ENCODE measurements at regions not wholly inside any gene's neighbourhood (a gene's known extent, or its start where the extent isn't known, plus 50 kb on each side); places are given as distances from the start of the nearest gene placed in this dataset.

DNA sequence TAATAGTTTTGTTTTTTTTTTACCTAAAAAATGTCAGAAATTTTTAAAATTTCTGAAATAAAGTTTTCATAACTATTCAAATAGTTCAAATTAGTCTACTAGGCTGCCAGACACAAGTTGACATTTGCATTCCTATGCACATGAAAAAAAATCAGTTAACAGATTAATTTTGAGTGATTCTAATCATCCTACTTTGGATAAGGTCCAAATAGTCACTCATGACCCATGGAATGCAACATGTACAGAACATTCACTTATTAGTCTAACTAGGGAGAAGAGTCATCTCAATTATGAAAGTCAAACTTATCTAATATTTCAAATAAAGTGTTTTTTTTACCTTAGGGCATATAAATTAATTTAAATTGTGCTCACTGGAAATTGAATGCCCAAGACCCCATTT is 390.2 kb downstream of the EPM2A start:
- no peak overlapping the region for H3K9ac ChIP-seq (ENCODE audit: low read depth in 1 of 2, low read length in 2 of 2)
- no peaks in the 10 kb centered on the region for H3K4me1 ChIP-seq (ENCODE audit: control insufficient read depth in 4 of 4, insufficient read depth in 4 of 4, low read length in 3 of 4)
- no peak overlapping the region for H3K27ac ChIP-seq (ENCODE audit: low read depth in 1 of 2, low read length in 2 of 2)
- TF ChIP-seq HNF4A (conservative IDR thresholded peaks at IDR 0.05): no peak
- no peak for DNase-seq (ENCODE audit: low spot score)
- H3K4me3 ChIP-seq (ENCODE audit: low read depth in 1 of 3, low read length in 3 of 3): no peak overlapping the region
- H3K36me3 ChIP-seq (ENCODE audit: control insufficient read depth in 4 of 4, insufficient read depth in 3 of 4, low read depth in 1 of 4, low read length in 3 of 4): no peaks in the 10 kb centered on the region
- no peaks in the 10 kb centered on the region for H3K9me3 ChIP-seq (ENCODE audit: control insufficient read depth in 4 of 4, low read length in 3 of 4)
- H3K27me3 ChIP-seq (ENCODE audit: control insufficient read depth in 4 of 4, insufficient read depth in 4 of 4, low read length in 3 of 4): no peaks in the 10 kb centered on the region

- H3K9ac ChIP-seq (ENCODE audit: low read depth in 1 of 2, low read length in 2 of 2): no peak overlapping the region
- no peaks in the 10 kb centered on the region for H3K4me1 ChIP-seq (ENCODE audit: control insufficient read depth in 4 of 4, insufficient read depth in 4 of 4, low read length in 3 of 4)
- H3K27me3 ChIP-seq (ENCODE audit: control insufficient read depth in 4 of 4, insufficient read depth in 4 of 4, low read length in 3 of 4): no peaks in the 10 kb centered on the region
- 68% methylated on average over 2 of the region's 2 CpGs for WGBS
- H3K9me3 ChIP-seq (ENCODE audit: control insufficient read depth in 4 of 4, low read length in 3 of 4): no peaks in the 10 kb centered on the region
- DNase-seq (ENCODE audit: low spot score): no peak
- no peak overlapping the region for H3K27ac ChIP-seq (ENCODE audit: low read depth in 1 of 2, low read length in 2 of 2)
- no peak overlapping the region for H3K4me3 ChIP-seq (ENCODE audit: low read depth in 1 of 3, low read length in 3 of 3)
- TF ChIP-seq REST (IDR thresholded peaks at IDR 0.05): no peak
- TF ChIP-seq HNF4G (IDR thresholded peaks at IDR 0.05): no peak
- no peak for TF ChIP-seq RXRA (IDR thresholded peaks at IDR 0.05)
- no peak for TF ChIP-seq NR2F2 (IDR thresholded peaks at IDR 0.05)
- no peak for TF ChIP-seq CTCF (IDR thresholded peaks at IDR 0.05; ENCODE audit: low read depth, low read length, missing input control)
- TF ChIP-seq, protein P1, sequence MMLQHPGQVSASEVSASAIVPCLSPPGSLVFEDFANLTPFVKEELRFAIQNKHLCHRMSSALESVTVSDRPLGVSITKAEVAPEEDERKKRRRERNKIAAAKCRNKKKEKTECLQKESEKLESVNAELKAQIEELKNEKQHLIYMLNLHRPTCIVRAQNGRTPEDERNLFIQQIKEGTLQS (IDR thresholded peaks at IDR 0.05): no peak
- no peak for TF ChIP-seq SP1 (IDR thresholded peaks at IDR 0.05)
- no peak for TF ChIP-seq FOXA1 (IDR thresholded peaks at IDR 0.05)
- no peak for TF ChIP-seq FOXA2 (IDR thresholded peaks at IDR 0.05)
- TF ChIP-seq YY1 (IDR thresholded peaks at IDR 0.05): no peak
- TF ChIP-seq EGR1 (IDR thresholded peaks at IDR 0.05; ENCODE audit: low read depth in 2 of 2): no peak
- TF ChIP-seq GABPA (IDR thresholded peaks at IDR 0.05 in 1 of 2, conservative IDR thresholded peaks at IDR 0.05 in 1 of 2): no peak
- no peak for TF ChIP-seq TAF1 (conservative IDR thresholded peaks at IDR 0.05)
- no peak for TF ChIP-seq RAD21 (IDR thresholded peaks at IDR 0.05)
- TF ChIP-seq, protein P2, sequence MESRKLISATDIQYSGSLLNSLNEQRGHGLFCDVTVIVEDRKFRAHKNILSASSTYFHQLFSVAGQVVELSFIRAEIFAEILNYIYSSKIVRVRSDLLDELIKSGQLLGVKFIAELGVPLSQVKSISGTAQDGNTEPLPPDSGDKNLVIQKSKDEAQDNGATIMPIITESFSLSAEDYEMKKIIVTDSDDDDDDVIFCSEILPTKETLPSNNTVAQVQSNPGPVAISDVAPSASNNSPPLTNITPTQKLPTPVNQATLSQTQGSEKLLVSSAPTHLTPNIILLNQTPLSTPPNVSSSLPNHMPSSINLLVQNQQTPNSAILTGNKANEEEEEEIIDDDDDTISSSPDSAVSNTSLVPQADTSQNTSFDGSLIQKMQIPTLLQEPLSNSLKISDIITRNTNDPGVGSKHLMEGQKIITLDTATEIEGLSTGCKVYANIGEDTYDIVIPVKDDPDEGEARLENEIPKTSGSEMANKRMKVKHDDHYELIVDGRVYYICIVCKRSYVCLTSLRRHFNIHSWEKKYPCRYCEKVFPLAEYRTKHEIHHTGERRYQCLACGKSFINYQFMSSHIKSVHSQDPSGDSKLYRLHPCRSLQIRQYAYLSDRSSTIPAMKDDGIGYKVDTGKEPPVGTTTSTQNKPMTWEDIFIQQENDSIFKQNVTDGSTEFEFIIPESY (IDR thresholded peaks at IDR 0.05): no peak
- no peak for TF ChIP-seq JUND (IDR thresholded peaks at IDR 0.05)
- no peak for TF ChIP-seq HNF4A (conservative IDR thresholded peaks at IDR 0.05)
- TF ChIP-seq, protein P3, sequence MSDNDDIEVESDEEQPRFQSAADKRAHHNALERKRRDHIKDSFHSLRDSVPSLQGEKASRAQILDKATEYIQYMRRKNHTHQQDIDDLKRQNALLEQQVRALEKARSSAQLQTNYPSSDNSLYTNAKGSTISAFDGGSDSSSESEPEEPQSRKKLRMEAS (IDR thresholded peaks at IDR 0.05): no peak
- no peaks in the 10 kb centered on the region for H3K36me3 ChIP-seq (ENCODE audit: control insufficient read depth in 4 of 4, insufficient read depth in 3 of 4, low read depth in 1 of 4, low read length in 3 of 4)
Observed at GRCh38 chr6:145347216-145347615, 388.1 kb downstream of the EPM2A start.

Measured in liver (tissue), 8 donors.